H1 (cell line): ENCODE measurements at regions not wholly inside any gene's neighbourhood (a gene's known extent, or its start where the extent isn't known, plus 50 kb on each side); places are given as distances from the start of the nearest gene placed in this dataset.

Source experiments
- CTCF ChIA-PET: fragments of 300-600 bp; sonication (Branson Sonifier 250); formaldehyde crosslinking; loops from one replicate; lab custom pipeline; 2021; ENCODE audit not compliant: partially characterized antibody; lab: Charles Lee
- POLR2A ChIA-PET: fragments of 300-600 bp; sonication (Branson Sonifier 250); formaldehyde crosslinking; loops from one replicate; lab custom pipeline; 2021; ENCODE audit warnings: inconsistent platforms; ENCODE audit not compliant: partially characterized antibody; lab: Charles Lee
- DNase-seq, 2 experiments: peaks; one replicate each; pipeline versions ENCODE4 v3.0.0 to v3.0.0-alpha.2; 2010 to 2022; ENCODE audit warnings: low spot score in 2 of 2, low read depth in 1 of 2, mixed read lengths in 1 of 2
- FAIRE-seq: peaks from 2 replicates; lab custom pipeline; 2011; peaks lifted over from hg19 to GRCh38; lab: Jason Lieb, UNC
- H2AFZ ChIP-seq: 2 replicates; pipeline ENCODE4 v1.8.1; 2012; ENCODE audit warnings: low read length, inconsistent platforms
- H2AK5ac ChIP-seq: 2 replicates; pipeline ENCODE4 v1.6.1; 2013; ENCODE audit warnings: low read depth, low read length
- H2BK120ac ChIP-seq: replicated peaks from 2 replicates; pipeline ENCODE3; 2013; ENCODE audit warnings: low read depth, low read length, inconsistent platforms
- H2BK12ac ChIP-seq: 2 replicates; pipeline ENCODE4 v1.6.1; 2013; ENCODE audit warnings: low read depth, low read length
- H2BK15ac ChIP-seq: 2 replicates; pipeline ENCODE4 v1.6.1; 2013; ENCODE audit warnings: low read length
- H2BK20ac ChIP-seq: 2 replicates; pipeline ENCODE4 v1.6.1; 2013; ENCODE audit warnings: low read length
- H2BK5ac ChIP-seq: 2 replicates; pipeline ENCODE4 v1.6.1; 2013; ENCODE audit warnings: low read depth, low read length
- H3K14ac ChIP-seq: 2 replicates; pipeline ENCODE4 v1.6.1; 2013; ENCODE audit warnings: inconsistent platforms; ENCODE audit not compliant: insufficient read length
- H3K18ac ChIP-seq: 2 replicates; pipeline ENCODE4 v1.6.1; 2013; ENCODE audit warnings: low read length; ENCODE audit errors: extremely low read depth
- H3K23ac ChIP-seq: 2 replicates; pipeline ENCODE4 v1.6.1; 2013; ENCODE audit warnings: inconsistent platforms; ENCODE audit not compliant: insufficient read length
- H3K23me2 ChIP-seq: 2 replicates; pipeline ENCODE4 v1.6.1; 2013; ENCODE audit warnings: low read depth, low read length
- H3K27ac ChIP-seq: 2 replicates; pipeline ENCODE4 v1.6.1; 2011; ENCODE audit warnings: low read depth, low read length, inconsistent platforms
- H3K27me3 ChIP-seq, 4 experiments: replicated peaks in 1 of 4; 1 replicate in 1 of 4; 2 replicates in 3 of 4; pipeline versions ENCODE4 v1.6.1 to v1.8.1; 2011 to 2013; ENCODE audit warnings: low read length in 3 of 4, mild to moderate bottlenecking in 3 of 4, inconsistent platforms in 2 of 4, mixed read lengths in 2 of 4, moderate library complexity in 1 of 4; ENCODE audit not compliant: control insufficient read depth in 3 of 4, insufficient read depth in 3 of 4; ENCODE audit errors: extremely low read depth in 1 of 4
- H3K36me3 ChIP-seq, 4 experiments: 2 replicates each; pipeline versions ENCODE4 v1.6.1 to v1.8.1; 2011 to 2013; ENCODE audit warnings: mild to moderate bottlenecking in 4 of 4, low read length in 3 of 4, moderate library complexity in 2 of 4, control low read depth in 1 of 4, inconsistent platforms in 1 of 4; ENCODE audit not compliant: insufficient read depth in 4 of 4, control insufficient read depth in 2 of 4
- H3K4ac ChIP-seq: replicated peaks from 2 replicates; pipeline ENCODE3; 2013; ENCODE audit warnings: low read length, low read depth, mixed read lengths, inconsistent platforms; ENCODE audit not compliant: insufficient read length
- H3K4me1 ChIP-seq, 4 experiments: replicated peaks in 1 of 4; 1 replicate in 1 of 4; 2 replicates in 3 of 4; pipeline versions ENCODE4 v1.6.1 to v1.8.1; 2011 to 2013; ENCODE audit warnings: low read length in 3 of 4, inconsistent platforms in 2 of 4, mixed read lengths in 1 of 4; ENCODE audit not compliant: insufficient read depth in 4 of 4, control insufficient read depth in 3 of 4
- H3K4me2 ChIP-seq, 2 experiments: 2 replicates each; pipeline versions ENCODE4 v1.6.1 to v1.8.1; 2011 to 2013; ENCODE audit warnings: low read depth in 2 of 2, low read length in 2 of 2, control low read depth in 1 of 2, inconsistent platforms in 1 of 2, mild to moderate bottlenecking in 1 of 2; ENCODE audit not compliant: insufficient read depth in 1 of 2
- H3K4me3 ChIP-seq, 4 experiments: fragments of 200-600, 300-600 bp in 1 of 4; sonication (generic), shearing (Covaris generic), sonication (Bioruptor Twin) in 1 of 4; 2 replicates each; pipeline versions ENCODE4 v1.5.1 to v1.8.1; 2011 to 2016; ENCODE audit warnings: low read length in 4 of 4, low read depth in 3 of 4, control low read depth in 2 of 4, inconsistent platforms in 2 of 4, mild to moderate bottlenecking in 2 of 4, mixed read lengths in 1 of 4, moderate library complexity in 1 of 4; ENCODE audit not compliant: insufficient read depth in 2 of 4; ENCODE audit errors: extremely low read depth in 1 of 4
- H3K56ac ChIP-seq: replicated peaks from 2 replicates; pipeline ENCODE3; 2013; ENCODE audit warnings: low read depth, mild to moderate bottlenecking, mixed read lengths, low read length, inconsistent platforms; ENCODE audit not compliant: insufficient read length
- H3K79me1 ChIP-seq: 2 replicates; pipeline ENCODE4 v1.6.1; 2013; ENCODE audit warnings: low read depth, low read length, control low read depth
- H3K79me2 ChIP-seq, 2 experiments: 2 replicates each; pipeline versions ENCODE4 v1.6.1 to v1.8.1; 2012 to 2013; ENCODE audit warnings: low read length in 2 of 2, mild to moderate bottlenecking in 2 of 2, inconsistent platforms in 1 of 2; ENCODE audit not compliant: insufficient read depth in 2 of 2, control insufficient read depth in 1 of 2
- H3K9ac ChIP-seq, 4 experiments: replicated peaks in 1 of 4; 1 replicate in 1 of 4; 2 replicates in 3 of 4; pipeline versions ENCODE4 v1.6.1 to v1.8.1; 2011 to 2013; ENCODE audit warnings: low read depth in 3 of 4, low read length in 3 of 4, control low read depth in 2 of 4, mild to moderate bottlenecking in 2 of 4, moderate library complexity in 2 of 4, inconsistent platforms in 1 of 4; ENCODE audit errors: extremely low read depth in 1 of 4
- H3K9me3 ChIP-seq, 2 experiments: 2 replicates each; pipeline versions ENCODE4 v1.6.1 to v1.8.1; 2012 to 2013; ENCODE audit warnings: mild to moderate bottlenecking in 2 of 2, moderate library complexity in 2 of 2, control low read depth in 1 of 2, inconsistent platforms in 1 of 2, low read depth in 1 of 2, low read length in 1 of 2, mixed read lengths in 1 of 2; ENCODE audit not compliant: insufficient read depth in 2 of 2
- H4K20me1 ChIP-seq, 2 experiments: replicated peaks in 1 of 2; 2 replicates each; pipeline versions ENCODE3 to v1.8.1; 2011 to 2013; ENCODE audit warnings: inconsistent platforms in 2 of 2, low read length in 2 of 2, mild to moderate bottlenecking in 1 of 2; ENCODE audit not compliant: insufficient read depth in 2 of 2, control insufficient read depth in 1 of 2
- H4K5ac ChIP-seq: 2 replicates; pipeline ENCODE4 v1.6.1; 2013; ENCODE audit warnings: low read length, low read depth, mixed read lengths, inconsistent platforms; ENCODE audit not compliant: insufficient read length
- H4K8ac ChIP-seq: 2 replicates; pipeline ENCODE4 v1.8.0; 2013; ENCODE audit warnings: mild to moderate bottlenecking, moderate library complexity, low read length, inconsistent platforms; ENCODE audit not compliant: insufficient read depth; ENCODE audit errors: extremely low read depth
- H4K91ac ChIP-seq: replicated peaks from 2 replicates; pipeline ENCODE3; 2013; ENCODE audit warnings: low read length, mixed read lengths, inconsistent platforms; ENCODE audit not compliant: insufficient read length
- ATF3 ChIP-seq: IDR thresholded peaks from 2 replicates; pipeline ENCODE4 v1.6.1; 2011; ENCODE audit warnings: low read depth, mild to moderate bottlenecking, low read length; ENCODE audit not compliant: insufficient read depth
- CBX8 ChIP-seq: fragments of 300-800, 300-1000 bp; sonication (generic); IDR thresholded peaks from 2 replicates; pipeline ENCODE4 v1.7.1; 2016; ENCODE audit warnings: low read depth, low read length, borderline replicate concordance
- CEBPB ChIP-seq: IDR thresholded peaks from 2 replicates; pipeline ENCODE4 v1.6.1; 2012; ENCODE audit warnings: low read depth, low read length
- CHD1 ChIP-seq: IDR thresholded peaks from 2 replicates; pipeline ENCODE4 v1.6.1; 2012; ENCODE audit warnings: low read depth, low read length, improper control_type of control experiment
- CTBP2 ChIP-seq: IDR thresholded peaks from 2 replicates; pipeline ENCODE4 v1.7.0; 2011; ENCODE audit warnings: borderline replicate concordance, mild to moderate bottlenecking, moderate library complexity, mixed read lengths, low read length; ENCODE audit not compliant: insufficient read depth, insufficient read length
- EGR1 ChIP-seq: IDR thresholded peaks from 2 replicates; pipeline ENCODE4 v1.6.1; 2011; ENCODE audit warnings: low read depth, low read length, borderline replicate concordance
- EZH2 ChIP-seq: fragments of 200-600 bp; sonication (generic); IDR thresholded peaks from 2 replicates; pipeline ENCODE4 v1.7.1; 2012; ENCODE audit warnings: low read depth, mild to moderate bottlenecking, moderate library complexity, low read length, inconsistent platforms; ENCODE audit not compliant: severe bottlenecking
- GTF2F1 ChIP-seq: IDR thresholded peaks from 2 replicates; pipeline ENCODE4 v1.6.1; 2012; ENCODE audit warnings: low read depth, low read length, improper control_type of control experiment, borderline replicate concordance
- MAFK ChIP-seq: IDR thresholded peaks from 2 replicates; pipeline ENCODE4 v1.6.1; 2012; ENCODE audit warnings: low read depth, mild to moderate bottlenecking, improper control_type of control experiment, low read length
- PHF8 ChIP-seq: fragments of 200-600 bp; sonication (generic); conservative IDR thresholded peaks from 2 replicates; pipeline ENCODE4 v1.7.1; 2012; ENCODE audit warnings: low read depth, mild to moderate bottlenecking, inconsistent platforms, low read length, moderate library complexity
- POU5F1 ChIP-seq: IDR thresholded peaks from 2 replicates; pipeline ENCODE4 v1.6.1; 2011; ENCODE audit warnings: low read depth, mild to moderate bottlenecking, low read length, moderate library complexity
- RNF2 ChIP-seq: fragments of 200-900, 300-1000 bp; sonication (generic); IDR thresholded peaks from 2 replicates; pipeline ENCODE4 v1.7.1; 2016; ENCODE audit warnings: borderline replicate concordance, low read depth, mild to moderate bottlenecking, antibody characterized with exemption, low read length; ENCODE audit not compliant: poor library complexity, severe bottlenecking; ENCODE audit errors: missing control alignments
- SAP30 ChIP-seq: fragments of 300-600 bp; sonication (generic); IDR thresholded peaks from 2 replicates; pipeline ENCODE4 v1.7.1; 2012; ENCODE audit warnings: low read length, moderate library complexity, mild to moderate bottlenecking, inconsistent platforms; ENCODE audit not compliant: insufficient read depth, insufficient replicate concordance
- WGBS, 2 experiments: shearing (Covaris generic) in 1 of 2; methylation state at CpG; one replicate each; pipeline versions ENCODE4 v1.1.6 to v1.1.7; 2013 to 2015; ENCODE audit warnings: low lambda C conversion rate in 2 of 2, mixed read lengths in 2 of 2, inconsistent platforms in 1 of 2, low coverage in 1 of 2, missing lambda C conversion rate in 1 of 2; ENCODE audit not compliant: insufficient replicate concordance in 2 of 2, insufficient coverage in 1 of 2, insufficient read length in 1 of 2; ENCODE audit errors: extremely low coverage in 1 of 2, missing lambda C conversion rate in 1 of 2; 5-methylcytosine and 5-hydroxymethylcytosine counted together

GRCh38 chr4:183588169-183588675 is 70.8 kb downstream of the RWDD4 start:
- H3K4me1 ChIP-seq, result no peaks in the 10 kb centered on the region
- H2BK15ac ChIP-seq, result no peak overlapping the region
- no peak overlapping the region for H2BK120ac ChIP-seq
- H3K4ac ChIP-seq, result no peak overlapping the region
- H2AFZ ChIP-seq, result no peak overlapping the region
- DNase-seq (no peak), FAIRE-seq (no peak)
- CTCF ChIA-PET, result interaction anchor here (0.6 to 2.9 kb wide), 4 partner anchors 12 to 50 kb away, joined by 3 to 14 read pairs (median 6); no protein-coding TSS in a partner anchor
- H3K27ac ChIP-seq, result no peak overlapping the region
- H3K23me2 ChIP-seq, result no peaks in the 10 kb centered on the region
- no peaks in the 10 kb centered on the region for H3K79me1 ChIP-seq
- H2BK20ac ChIP-seq, result no peak overlapping the region
- H3K14ac ChIP-seq, result no peak overlapping the region
- no peak overlapping the region for H4K91ac ChIP-seq
- WGBS, 2 experiments, result 84% methylated on average over 11 of the region's 11 CpGs; no CpG with 5 or more reads in 1 of the 2 experiments
- no peaks in the 10 kb centered on the region for H3K36me3 ChIP-seq
- no peak overlapping the region for H4K8ac ChIP-seq
- H4K5ac ChIP-seq, result no peak overlapping the region
- H2BK5ac ChIP-seq, result no peak overlapping the region
- H4K20me1 ChIP-seq, result no peaks in the 10 kb centered on the region
- no peak overlapping the region for H2AK5ac ChIP-seq
- H3K9ac ChIP-seq, result no peak overlapping the region
- H3K18ac ChIP-seq, result no peak overlapping the region
- H3K4me3 ChIP-seq, result no peak overlapping the region
- no peak overlapping the region for H3K56ac ChIP-seq
- no peak overlapping the region for H3K4me2 ChIP-seq
- no peak overlapping the region for H2BK12ac ChIP-seq
- POLR2A ChIA-PET, result interaction anchor here (1.4 kb wide), 1 partner anchor 11 kb away, joined by 6 read pairs; no protein-coding TSS in a partner anchor
- H3K27me3 ChIP-seq, result no peaks in the 10 kb centered on the region
- no peak overlapping the region for H3K23ac ChIP-seq
- peaks cover 3 to 4% of the 10 kb centered on the region in 2 experiments; a peak in 2 of 4 replicates for H3K9me3 ChIP-seq
- H3K79me2 ChIP-seq, result no peaks in the 10 kb centered on the region
- TF ChIP-seq CTBP2 (no peak), SAP30 (no peak), MAFK (no peak), CEBPB (no peak), RNF2 (no peak), EZH2 (no peak), POU5F1 (no peak), CHD1 (no peak), EGR1 (no peak), GTF2F1 (no peak), CBX8 (no peak), PHF8 (no peak), ATF3 (no peak)
